HG03558 (cell line): ENCODE measurements at regions not wholly inside any gene's neighbourhood (a gene's known extent, or its start where the extent isn't known, plus 50 kb on each side); places are given as distances from the start of the nearest gene placed in this dataset.

Experiments
- ATAC-seq: cut with Tn5 transposase; IDR thresholded peaks from one replicate; pipeline ENCODE4 v1.9.1; 2021; ENCODE audit warnings: moderate number of reproducible peaks; ENCODE audit not compliant: unreplicated experiment; ENCODE audit errors: extremely low read depth

GRCh38 chr10:105370692-105371091, 729.6 kb downstream of the SORCS3 start:
- ATAC-seq: no peak

- ATAC-seq: no peak
Measured at GRCh38 chr10:105359708-105360107, 718.6 kb downstream of the SORCS3 start.

DNA sequence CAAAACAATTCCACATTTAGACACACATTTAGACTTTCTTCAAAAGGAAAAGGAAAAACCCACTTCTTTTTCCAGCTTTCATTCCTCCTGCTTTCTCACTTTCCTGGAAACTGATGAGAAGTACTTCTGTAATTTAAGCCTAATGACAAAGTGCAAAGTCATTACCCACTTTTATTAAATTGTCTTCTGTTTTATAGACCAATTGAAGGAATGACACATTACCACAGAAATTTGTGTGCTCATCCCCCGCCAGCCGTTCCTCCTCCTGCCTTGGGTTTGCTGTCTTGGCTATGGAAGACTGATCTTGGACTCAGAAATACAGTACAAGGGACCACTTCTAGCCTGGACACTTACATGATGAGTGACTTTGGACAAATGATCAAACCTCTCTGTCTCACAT, 717.8 kb downstream of the SORCS3 start:
- no peak for ATAC-seq

DNA sequence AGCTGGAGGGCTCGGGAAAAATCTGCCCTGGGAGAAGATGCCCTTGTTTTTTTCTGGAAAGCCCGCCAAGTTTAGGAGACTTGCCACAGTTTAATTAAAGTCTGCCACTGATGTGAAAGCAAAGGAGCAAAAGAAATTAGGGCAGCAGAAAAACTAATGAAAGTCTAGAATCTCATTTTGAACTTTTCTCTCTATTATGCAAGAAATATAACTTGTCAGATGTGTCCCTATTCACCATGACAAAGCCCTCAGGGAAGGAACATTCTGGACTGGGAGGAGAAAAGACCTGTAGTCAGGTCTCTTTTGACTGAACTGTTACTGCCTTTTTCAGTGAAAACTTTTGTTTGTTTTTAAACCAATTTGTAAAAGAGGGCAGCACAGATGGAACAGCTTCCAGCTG, 715.5 kb downstream of the SORCS3 start:
- ATAC-seq: no peak

DNA sequence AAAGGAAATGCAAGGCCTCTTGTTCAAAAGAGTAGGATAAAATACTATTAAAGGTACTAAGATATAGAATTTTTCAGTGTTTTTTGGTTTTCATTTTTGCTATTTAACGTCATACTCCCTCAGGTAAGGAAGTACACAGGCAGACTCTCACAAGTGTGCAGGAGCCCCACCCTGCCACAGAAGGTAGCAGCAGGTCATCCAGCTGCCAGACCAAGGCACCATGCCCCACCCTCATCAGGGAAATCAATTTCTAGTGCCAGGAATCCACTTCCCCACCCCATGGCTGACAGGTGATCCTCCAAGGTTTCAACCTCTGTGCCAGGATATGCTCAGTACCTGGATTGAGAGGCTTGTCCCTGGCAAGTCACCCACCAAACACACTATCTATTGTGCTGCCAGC, 712.9 kb downstream of the SORCS3 start:
- no peak for ATAC-seq

DNA sequence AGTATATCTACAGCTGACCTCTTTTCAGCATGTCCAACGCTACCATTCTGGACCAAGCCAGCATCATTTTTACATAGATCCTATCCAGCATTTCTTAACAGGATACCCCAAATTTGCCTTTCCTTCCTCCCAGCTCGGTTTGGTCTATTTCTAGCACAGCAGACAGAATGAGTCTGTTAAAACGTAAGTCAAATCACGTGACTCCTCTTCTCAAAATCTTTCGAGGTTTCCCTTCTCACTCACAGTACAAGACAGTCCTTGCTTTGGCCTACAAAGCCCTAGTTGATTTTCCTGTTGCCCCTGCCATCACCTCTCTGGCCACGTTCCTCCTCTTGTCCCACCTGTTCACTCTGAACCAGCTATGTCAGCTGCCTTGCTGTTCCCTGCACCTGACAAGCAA, 711.7 kb downstream of the SORCS3 start:
- no peak for ATAC-seq

DNA sequence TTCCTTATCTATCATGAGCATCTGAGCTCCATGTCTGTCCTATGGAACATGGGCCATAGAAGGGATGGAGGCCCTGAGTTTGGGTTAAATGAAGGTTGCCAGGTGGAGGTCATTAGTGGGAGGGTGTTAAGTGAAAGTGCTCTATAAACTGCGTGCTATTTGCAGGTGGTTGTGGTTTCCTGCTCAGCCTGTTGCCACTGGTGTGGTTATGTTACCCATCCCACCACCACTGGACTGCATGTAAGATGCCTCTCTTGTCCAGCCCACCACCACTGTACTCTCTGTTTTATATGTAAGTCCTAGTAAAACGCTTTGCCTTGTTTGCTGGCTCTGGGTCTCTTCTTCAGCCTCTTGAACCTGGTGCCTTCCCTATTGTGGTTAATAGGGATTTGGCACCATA, 711.2 kb downstream of the SORCS3 start:
- ATAC-seq: no peak

GRCh38 chr10:105351187-105351586, 710.1 kb downstream of the SORCS3 start:
- no peak for ATAC-seq

DNA sequence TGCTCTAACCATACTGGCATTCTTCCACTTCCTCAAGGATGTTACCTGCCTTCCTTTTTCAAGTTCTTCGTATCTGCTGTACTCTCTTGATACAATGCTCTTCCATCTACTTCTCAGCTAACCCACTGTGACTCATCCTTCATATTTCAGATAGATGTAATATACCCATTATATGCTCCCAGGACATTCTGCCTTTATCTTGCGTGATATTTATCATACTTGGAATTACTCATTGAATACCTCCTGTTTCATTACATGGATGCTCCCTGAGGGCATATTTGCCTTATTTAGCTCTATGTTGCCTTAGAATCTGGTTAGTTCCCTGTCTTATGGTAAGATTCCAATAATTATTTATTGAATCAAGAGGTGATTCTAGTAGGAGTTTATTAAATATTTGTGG, 706.4 kb downstream of the SORCS3 start:
- no peak for ATAC-seq

GRCh38 chr10:105342606-105343005, 701.5 kb downstream of the SORCS3 start:
- no peak for ATAC-seq

DNA sequence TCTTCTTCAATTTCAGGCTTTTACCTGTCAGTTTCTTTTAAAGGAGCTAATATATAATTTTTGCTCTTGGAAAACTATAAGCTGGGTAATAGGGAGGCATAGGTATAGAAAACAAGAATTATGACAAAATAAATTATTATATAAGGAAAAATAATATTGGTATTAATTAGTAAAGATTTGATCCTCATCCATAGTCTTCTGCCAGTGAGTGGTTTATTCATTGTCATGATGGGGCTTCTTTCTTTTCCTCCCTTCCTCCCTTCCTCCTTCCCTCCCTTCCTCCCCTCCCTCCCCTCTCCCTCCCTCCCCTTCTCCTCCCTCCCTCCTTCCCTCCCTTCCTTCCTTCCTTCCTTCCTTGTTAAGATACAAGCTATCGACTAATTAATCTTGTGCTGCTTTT, 698.6 kb downstream of the SORCS3 start:
- ATAC-seq: no peak

- no peak for ATAC-seq
Measured at GRCh38 chr10:105328503-105329133, 687.5 kb downstream of the SORCS3 start.
